IPS-NIHi7 (cell line): ENCODE measurements at regions not wholly inside any gene's neighbourhood (a gene's known extent, or its start where the extent isn't known, plus 50 kb on each side); places are given as distances from the start of the nearest gene placed in this dataset.

Source experiments
- DNase-seq: peaks from one replicate; pipeline ENCODE4 v3.0.0; 2012; ENCODE audit warnings: mixed read lengths; ENCODE audit errors: extremely low spot score

DNA sequence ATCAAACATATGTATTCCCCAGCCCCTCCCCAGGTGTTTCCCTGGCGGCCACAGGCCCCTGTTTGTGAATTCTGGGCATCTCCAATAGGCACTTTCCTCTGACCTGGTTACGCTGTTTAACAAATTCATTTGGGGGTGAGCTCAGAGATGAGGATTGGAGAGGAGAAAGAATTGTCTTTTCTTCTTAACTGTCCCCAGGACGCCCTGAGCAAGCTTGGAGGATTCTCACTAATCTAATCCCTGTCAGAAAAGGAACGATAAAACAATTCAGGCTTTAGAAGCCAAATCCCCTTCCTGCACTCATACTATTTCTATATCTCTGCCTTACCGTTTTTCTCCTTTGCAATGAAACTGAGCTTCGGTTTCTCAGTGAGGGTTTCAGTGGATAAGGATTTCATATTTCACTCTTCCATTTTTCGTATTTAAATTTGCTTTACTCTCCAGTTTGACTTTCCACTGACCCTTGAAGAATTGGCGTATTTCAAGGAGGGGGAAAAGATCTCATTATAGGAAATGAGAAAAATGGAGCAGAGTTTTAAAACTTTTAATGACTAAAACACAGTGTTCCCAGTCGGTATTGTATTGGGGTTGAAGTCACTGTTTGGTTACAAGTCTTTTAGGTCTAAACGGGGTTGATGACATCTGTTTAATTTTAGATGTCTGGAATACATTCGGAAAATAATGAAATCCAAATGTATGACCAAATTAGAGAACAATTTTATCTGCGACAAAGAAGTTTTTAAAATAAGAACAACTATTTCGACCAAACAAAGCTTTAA, 180.1 kb downstream of the MACROH2A1 start:
- no peak for DNase-seq

DNA sequence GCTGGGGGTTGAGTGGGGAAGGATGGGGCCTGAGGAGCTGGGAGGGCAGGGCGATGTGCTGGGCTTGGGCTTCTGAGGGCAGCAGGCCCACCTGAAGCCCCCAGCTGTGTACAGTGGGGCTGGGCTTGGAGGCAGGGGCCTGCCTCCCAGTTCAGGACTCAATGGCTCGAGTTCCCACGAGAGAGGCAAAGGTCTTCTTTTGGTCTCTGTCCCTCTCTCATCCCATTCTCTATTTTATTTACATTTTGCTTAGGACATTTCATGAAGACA, 180.6 kb downstream of the MACROH2A1 start:
- no peak for DNase-seq

DNA sequence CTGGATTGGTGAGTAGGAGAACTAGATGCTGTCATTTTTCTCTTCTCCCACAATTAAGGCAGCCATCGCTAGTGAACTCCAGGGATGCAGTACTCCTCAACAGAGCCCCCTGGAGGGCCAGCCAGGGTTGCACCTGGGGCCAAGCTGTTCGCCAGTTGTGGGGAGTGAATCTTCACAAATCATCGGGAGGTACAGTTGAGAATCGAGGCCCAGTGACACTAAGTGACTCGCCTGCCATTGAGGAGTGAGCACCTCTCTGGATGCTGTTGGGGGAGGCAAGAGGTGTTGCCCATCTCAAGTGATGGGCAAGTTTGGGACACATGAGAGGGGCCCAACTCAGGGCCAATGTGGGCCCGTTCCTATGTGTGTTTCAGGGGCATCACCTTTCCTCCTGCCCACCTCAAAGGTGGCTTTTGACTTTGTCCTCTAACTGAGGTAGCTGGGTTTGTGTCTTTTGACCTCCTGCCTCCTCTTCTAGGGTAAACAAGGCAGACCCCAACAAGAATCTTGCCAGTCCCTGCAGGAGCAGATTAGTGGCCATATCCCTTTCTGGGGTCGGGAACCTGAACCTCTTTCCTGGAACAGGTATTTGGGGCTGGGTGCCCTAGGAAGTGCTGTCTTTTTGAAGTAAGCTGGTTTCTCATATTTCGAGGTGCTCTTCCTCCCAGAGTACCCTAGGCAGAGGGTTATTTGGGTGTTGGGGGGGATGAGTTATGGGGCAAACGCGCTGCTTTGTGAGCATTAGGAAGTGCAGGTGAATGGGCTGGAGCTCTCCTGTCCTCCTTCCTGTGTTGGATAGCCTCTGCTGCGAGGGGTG, 181.2 kb downstream of the MACROH2A1 start:
- DNase-seq: peak; percentile 73

DNA sequence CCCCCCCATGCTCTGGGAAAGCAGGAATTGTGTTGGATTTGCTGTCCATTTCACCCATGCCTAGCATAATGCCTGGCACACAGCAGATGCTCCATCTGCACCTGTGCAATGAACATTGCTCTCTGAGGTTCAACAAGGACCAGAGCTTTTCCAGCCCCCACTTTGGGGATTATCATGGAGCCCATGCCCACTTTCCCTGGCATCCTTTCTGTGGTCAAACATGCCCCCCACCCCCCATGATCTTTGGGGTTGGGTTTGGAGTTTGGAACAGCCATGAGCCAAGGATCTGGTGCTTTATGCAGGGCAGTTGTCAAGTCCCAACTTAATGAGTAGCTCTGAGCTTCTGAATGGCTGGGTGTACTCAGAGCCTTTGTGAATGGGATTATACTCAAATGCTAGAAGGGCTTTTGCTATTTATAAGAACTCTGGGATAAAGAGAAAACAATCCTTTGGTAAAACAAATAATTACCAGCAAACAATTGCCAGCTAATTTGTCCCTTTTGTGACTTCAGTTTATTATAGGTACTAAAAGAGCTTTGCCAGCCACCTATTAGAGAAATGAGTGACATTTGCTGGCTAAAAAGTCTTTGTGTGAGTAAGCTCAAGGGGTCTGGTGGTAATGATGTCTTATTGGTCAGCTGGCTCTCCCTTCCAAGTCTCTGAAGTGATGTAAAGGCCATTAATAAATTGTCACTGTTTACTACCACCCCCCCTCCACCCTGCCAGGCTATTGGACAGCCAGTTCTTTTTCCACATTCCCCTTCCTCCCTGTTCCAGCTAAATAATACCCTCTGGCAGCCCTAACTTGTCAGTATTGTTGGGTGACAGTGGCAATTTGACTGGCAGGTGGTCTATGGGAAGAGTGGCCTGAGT, 182.3 kb downstream of the MACROH2A1 start:
- DNase-seq: no peak

DNA sequence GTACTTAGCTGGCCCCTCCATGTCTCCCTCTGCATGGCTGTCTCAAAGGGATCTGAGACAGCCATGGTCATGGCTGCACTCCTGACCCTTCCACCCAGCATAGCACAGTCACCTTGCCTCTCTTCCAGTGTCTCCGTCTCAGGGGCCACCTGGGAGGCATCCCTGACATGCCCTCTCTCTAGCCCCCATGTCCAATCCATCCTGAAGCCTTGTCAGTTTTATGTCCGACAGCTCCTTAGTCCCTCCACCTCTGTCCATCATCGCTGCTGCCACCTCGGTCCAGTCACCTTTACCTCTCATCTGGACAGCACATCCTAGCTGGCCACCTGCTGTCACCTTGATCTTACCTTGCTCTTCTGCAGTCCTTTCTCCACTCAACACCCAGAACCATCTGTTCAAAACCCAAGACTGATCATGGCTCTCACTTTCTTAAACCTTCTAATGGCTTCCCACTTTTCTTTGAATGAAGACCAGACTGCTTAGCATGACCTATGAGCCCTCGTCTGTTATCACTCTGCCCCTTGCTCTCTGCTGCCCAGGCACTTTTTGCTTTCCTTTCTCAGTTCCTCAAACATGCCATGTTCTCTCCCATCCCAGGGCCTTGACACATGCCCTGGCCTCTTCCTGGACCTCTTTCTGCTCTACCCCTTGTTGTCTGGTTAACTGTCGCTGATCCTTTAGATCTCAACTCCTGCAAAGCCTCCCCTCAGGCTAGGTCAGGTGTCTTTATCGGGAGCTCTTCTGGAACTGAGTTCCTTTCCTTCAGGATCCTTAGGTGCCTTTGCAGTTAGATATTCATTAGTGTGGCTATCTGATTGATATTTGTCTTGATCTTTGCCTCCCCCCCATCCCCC, 181.8 kb upstream of the PITX1 start:
- no peak for DNase-seq

DNA sequence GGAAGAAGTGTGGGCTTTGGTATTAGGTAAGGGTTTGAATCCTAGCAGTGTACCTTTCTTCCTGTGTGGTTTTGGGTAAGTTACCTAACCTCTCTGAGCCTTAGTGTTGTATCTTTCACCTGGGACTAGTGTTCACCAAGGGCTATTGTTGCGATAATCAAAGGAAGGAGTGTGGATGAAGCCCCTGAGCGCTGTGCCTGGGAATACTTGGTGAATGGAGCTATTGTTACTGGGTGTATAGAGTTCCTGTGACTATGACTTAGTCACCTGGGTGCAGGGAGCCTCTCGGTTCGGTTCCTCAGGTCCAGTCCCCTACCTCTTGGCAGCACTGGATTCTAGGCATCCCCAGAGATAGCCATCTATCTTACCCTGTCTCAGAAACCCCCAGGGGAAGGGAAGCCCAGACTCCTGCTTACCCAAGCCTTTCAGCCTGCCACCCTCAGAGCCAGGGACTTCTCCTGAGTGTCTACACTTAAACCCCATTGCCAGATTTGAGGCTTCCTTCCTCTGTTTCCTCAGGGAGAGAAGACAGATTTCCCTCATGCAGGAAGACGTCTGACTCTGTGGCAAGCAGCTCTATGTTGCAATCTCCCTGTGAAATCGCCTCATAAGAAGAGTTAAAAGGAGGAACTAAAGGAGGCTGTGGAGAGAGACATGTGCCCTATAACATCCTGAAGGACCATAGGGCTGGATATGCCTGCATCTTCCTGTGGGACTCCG, 181.0 kb upstream of the PITX1 start:
- no peak for DNase-seq

DNA sequence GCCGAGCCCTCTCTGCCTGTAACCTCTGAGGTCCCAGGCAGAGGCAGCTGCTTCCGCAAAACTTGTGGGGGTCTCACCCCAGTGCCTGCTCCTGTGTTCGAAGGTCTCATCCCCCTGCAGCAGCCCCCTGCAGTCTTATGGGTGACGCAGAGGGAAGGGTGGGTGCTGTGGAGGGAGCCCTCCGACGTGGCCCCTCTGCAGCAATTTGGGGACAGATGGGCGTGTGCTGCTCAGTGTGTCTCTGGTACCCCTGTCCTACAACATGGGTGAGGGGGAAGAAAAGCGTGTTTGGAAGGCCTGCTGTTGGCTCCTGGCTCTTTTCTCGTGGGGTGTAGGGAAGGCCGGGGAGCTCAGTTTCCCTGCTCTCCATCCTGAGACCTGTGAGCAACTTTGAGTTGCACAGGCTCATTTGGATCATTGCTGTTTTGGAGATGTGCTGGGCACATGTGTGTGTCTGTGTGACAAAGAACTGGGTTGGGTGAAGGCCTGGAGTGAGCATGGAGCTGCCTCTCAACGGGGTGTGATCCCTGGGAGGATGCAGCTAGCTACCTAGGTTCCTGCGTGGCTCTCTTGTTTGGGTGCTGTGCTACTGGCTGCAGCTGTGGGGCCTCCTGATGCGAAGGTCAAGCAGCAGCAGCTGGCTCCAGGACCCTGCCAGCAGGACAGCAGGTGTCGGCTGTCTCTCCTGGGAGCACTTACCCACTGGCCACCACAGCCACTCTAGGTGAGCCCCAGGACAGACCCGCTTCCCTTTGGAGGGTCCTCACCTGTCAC, 179.6 kb upstream of the PITX1 start:
- DNase-seq: no peak

DNA sequence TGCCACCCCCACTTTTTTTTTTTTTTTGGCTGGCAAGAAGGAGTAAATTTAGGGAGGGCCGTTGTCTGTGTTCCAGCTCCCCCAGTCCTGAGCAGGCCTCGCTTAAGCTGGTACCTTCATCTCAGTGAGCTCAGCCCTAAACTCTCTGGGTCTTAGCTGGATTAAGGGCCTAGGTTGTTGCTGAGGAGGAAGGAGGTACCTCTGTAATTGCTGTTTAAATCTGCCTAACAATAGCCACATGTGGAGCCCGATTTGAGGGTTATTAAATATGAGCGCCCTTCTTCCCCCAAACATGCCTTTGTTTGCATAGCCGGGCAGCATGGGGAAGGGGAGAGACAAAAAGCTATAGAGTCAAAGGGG, 179.0 kb upstream of the PITX1 start:
- DNase-seq: no peak

DNA sequence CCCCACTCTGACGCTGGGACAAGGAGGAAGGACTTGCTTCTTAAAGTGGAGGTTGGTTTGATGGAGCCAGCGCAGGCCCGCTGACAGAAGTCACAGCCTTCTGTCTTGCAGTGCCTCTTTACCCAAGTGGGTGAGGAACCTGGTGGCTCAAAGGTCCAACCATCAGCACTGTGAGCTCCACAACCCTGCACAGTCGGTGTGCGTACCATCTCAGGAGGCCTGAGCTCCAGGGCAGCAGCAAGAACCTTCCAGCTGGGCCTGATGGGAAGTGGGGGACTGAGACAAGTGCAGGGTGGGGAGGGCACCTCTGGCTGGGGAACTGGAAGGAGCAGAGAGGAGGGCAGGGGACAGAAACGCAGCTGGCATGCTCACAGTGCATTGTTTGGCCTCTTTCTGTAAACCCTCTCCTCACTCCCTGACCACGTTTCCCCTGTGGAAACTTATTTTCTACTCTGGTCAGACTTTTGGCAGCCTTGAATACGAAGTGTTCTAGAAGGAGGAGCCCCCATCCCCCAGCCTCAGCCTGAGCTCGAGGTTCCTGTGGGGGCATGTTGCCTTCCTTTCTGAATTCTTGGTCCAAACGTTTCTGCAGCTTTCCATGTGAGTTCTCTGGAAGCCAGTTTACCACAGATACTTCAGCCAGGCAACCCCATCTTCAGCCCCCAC, 178.5 kb upstream of the PITX1 start:
- no peak for DNase-seq

DNA sequence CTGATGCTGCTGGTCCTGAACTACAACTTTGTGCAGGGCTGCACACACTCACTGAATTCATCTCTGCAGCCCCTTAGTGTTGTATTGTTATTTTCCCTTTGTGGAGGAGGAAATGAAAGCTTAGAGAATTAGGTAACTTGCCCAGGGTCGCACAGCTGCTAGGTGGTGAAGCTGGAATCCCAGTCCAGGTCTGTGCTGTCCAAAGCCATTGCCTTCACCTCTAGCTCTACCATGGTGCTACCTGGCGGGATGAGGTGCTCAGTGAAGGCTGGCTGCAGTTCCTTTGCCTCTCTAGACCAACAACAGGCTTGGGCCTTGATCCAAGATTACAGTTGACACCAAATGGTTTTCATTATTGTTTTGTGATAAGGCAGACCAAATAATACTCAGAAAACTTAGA, 177.8 kb upstream of the PITX1 start:
- DNase-seq: no peak

DNA sequence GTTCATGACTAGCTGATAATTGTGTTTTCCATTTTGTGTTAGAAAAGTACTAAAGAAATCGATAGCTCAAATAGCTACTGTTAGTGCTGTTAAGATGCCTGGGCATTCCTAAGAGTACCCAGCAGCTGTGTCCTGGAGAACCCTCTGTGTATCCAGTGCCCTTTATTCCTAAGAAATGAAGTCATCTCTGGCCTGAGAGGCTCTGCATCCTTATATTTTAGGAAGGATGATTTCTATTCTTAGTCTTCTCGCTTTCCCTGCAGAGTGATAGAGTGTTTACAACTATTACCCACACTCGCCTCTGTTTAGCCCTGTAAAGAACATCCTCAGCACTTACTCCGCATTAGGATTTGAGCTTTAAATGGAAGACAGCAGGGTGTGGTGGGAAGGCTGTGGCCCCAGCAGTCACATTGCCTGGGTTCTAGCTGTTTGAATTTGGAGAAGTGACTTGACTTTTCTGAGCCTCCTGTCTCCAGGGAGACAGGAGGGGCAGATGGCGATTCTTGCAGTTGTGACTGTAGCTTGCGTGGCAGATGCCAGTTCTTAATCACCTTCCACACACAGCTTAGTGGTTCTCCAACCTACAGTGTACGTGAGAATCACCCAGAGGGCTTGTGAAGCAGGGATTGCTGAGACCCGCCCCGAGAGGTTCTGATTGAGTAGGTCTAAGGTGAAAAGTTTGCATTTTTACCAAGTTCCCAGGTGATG, 177.2 kb upstream of the PITX1 start:
- no peak for DNase-seq

DNA sequence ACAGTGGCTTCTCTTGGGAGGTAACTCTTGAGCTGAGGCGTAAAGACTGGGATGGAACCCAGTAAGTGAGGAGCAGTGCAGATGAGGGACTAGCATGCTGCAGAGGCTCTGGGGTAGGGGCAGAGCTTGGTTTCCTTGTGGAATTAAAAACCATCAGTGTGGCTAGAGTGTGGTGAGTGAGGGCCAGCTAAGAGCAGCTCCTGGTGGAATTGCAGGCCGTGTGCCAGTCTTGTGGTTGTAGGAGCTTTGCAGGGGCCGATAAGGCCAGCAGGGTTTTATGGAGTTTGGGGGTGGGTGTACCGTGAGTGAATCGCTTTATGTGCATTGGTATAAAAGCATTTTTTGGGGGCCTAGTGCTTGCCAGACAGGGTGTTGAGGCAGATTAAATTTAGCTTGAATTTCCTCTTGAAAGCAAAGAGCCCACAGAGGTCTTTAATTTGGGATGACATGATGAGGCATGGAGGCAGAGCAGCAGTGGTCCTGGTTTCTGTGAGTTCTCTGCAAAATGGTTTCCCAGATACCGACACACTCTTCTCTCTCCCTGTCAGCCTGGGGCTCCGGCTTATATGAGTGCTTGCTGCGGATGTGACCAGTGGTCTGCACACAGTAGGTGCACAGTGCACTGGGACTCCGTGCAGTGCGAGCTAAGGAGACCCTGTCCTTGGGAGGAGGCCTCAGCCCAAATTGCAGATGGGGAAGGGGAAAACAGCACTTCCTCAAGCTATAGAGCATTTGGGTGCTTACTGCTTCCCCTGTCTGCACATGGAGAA, 176.4 kb upstream of the PITX1 start:
- no peak for DNase-seq

DNA sequence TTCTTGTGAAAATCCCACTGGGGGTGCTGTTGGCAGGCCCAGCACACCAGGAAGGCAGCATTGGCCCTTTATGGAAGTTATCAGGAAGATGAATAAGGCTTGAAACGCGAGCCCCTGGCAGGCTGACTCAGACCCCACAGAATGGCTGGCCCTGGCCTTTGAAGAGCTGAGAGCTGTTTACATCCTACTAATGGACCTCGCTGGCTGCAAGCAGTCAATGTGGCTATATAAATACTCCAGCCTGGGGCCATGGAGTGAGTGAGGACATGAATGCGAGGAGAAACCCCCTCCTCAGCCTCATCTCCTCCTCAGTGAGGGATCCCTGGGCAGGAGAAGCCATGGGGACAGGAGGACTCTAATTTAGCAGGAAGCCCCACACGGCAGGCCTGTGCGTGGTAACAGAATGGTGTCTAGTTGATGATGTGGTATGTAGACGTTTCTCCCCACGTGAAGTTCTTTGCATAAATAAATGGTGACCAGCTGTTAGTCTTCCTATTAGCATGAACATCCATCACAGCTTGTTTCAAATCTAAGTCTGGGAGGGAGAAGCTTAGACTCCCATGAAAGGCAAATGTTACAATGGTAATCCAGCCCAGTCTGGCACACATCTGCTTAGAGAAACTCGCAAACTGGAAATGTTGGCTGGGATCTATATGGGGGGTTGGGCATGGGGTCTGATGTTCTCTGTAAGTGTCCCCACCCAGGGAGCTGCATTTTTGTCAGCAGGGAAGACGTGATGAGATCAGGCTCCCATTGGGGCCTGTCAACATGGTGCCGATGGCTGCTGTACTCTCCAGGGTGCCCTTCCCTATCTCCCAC, 175.1 kb upstream of the PITX1 start:
- DNase-seq: peak; percentile 64

DNA sequence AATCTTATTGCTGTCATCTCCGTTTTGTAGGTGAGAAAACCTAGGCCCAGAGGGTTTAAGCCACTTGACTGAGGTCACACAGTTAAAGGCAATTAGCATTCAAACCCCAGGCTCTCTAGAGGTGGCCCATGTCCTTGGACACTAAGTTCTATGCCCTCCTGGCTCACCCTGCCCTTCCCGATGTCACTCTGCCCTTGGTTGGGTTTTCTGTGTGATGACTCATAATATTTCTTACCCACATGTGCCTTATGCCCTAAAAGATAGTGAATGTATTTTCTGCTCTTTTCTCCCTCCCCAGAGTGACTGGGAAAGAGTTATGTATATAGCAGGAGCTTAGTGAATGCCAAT, 174.5 kb upstream of the PITX1 start:
- no peak for DNase-seq

DNA sequence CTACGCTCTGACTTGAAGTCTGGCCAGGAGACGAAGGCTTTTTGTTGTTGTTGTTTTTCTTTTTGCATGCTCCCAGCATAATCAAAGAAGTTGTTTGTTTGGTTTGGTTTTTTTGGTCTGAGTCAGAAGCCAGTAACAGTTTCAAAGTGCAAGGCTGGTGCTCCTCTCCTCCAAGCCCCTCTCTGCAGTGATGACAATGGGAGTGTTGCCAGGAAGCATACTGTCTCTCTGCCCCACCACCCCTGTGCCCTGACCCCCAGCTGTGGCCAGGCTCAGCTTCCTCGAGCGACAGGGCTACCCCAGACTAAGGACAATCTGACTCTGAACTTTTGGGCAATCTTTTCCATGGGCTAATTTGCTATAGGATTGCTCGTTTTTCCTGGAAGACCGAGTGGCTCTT, 173.8 kb upstream of the PITX1 start:
- DNase-seq: no peak

DNA sequence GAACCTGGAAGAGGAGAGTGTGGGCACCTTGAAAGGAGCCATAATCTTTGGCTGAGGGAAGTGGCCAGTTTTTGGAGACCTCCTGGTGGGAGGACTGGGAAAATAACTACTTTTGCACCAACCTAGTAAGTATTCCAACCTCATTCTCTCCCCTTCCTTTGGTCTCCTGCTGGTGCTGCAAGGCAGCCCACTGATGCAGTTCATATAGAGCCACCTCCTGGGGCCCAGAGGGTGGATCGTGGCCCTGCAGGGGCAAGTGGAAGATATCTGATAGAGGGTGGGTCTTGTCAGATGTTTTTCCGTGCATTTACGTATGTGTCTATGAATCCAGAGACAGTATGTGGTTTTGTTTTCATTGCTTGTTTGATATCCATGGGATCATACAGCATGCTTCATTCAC, 172.8 kb upstream of the PITX1 start:
- no peak for DNase-seq

DNA sequence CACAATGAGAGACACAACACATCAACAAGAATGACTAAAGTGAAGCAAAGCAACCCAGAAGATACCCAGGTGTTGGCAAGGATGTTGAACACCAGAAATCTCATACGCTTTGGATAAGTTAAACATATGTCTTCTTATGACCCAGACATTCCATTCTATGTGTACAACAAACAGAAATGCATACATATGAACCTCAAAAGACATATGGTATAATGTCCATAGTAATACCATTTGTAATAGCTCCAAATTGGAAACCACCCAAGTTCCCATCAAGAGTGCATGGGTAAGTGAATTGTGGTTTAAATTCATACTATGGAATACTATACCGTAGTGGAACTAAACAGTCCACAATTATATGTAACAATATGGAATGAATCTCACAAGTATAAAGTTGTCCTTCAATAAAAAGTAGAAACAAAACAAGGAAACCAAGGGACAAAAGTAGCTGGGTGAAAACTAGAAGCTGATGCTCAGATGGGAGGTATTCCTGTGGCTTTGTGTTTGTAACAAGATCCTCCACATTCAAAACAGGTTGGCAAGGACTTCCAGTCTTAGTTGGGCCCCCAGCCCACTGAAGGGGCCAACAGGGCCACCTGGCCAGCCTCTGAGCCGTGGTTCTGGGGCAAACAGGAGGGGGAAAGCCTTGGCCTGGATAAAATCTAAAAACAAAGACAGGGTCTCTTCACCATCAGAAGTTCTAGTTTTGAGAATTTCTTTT, 171.8 kb upstream of the PITX1 start:
- DNase-seq: no peak
